HG03103 (cell line): ENCODE measurements at regions not wholly inside any gene's neighbourhood (a gene's known extent, or its start where the extent isn't known, plus 50 kb on each side); places are given as distances from the start of the nearest gene placed in this dataset.

Experiments used
- ATAC-seq: cut with Tn5 transposase; IDR thresholded peaks from one replicate; pipeline ENCODE4 v1.9.1; 2021; ENCODE audit warnings: low read depth; ENCODE audit not compliant: unreplicated experiment

DNA sequence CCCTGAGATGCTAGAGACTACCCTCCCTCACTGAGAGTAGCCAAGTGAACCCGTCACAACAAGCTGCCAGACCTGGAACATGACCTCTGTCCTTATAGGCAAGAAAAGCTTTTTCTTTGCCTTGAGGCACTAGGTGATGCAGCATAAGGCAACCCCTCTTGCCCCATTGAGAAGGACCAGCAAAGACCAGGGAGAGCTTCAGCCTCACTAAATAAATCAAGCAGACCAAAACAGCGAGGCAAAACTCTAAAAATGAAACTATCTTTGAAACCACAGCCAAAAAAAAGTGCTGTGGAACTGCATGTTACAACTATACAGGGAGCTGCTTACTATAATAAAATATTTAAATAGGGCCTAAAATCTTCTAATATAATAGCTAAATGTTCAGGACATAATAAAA lies 62.6 kb upstream of the FAM83B start:
- ATAC-seq: no peak

GRCh38 chr6:54786154-54786553 lies 60.4 kb upstream of the FAM83B start:
- ATAC-seq: no peak

GRCh38 chr6:54787825-54788224 lies 58.7 kb upstream of the FAM83B start:
- ATAC-seq: no peak
